HG03159 (cell line): ENCODE measurements at regions not wholly inside any gene's neighbourhood (a gene's known extent, or its start where the extent isn't known, plus 50 kb on each side); places are given as distances from the start of the nearest gene placed in this dataset.

Experiments
- ATAC-seq: cut with Tn5 transposase; IDR thresholded peaks from one replicate; pipeline ENCODE4 v1.9.1; 2021; ENCODE audit warnings: mild to moderate bottlenecking, moderate library complexity; ENCODE audit not compliant: unreplicated experiment

DNA sequence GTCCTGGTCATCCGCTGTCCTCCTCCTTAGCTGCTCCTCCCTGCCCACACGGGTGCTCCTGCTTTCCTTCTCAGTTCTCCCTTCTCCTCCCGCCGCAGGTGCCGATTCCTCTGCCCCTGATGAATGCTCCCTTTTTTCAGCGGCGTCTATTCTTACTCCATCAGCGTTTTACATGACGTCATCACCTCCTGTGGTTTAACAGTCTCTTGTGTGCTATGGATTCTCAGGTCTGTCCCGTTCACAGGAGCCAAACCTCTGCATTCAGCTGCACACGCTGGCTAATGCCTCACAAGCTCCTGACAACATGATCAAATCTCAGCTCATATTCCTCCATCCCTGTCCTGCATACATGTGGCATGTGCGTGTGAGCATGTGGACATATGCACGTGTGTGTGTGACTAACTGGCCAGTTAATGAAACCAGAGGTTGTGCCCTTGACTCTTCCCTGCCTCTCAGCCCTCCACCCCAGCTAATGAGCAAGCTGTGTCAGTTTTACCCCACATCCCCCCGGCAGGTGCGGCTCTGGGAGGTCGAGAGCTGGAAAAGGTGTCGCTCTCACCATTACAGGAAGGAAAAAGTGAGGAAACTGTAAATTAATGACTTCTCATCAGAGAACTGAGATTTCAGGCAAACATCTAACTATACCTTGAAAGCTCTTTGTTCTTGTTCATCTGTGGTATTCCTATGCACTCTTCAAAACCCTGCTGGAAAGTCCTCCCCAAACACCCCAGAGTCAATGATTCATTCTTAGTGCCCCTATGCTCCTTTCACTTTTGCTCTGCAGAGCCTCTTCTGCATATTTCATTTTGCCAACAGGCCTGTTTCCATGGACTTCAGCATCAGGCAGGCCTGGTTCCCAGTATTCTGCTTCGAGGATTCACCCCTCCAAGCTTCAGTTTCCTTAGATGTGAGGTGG is 163.1 kb downstream of the TTLL2 start:
- ATAC-seq = no peak

DNA sequence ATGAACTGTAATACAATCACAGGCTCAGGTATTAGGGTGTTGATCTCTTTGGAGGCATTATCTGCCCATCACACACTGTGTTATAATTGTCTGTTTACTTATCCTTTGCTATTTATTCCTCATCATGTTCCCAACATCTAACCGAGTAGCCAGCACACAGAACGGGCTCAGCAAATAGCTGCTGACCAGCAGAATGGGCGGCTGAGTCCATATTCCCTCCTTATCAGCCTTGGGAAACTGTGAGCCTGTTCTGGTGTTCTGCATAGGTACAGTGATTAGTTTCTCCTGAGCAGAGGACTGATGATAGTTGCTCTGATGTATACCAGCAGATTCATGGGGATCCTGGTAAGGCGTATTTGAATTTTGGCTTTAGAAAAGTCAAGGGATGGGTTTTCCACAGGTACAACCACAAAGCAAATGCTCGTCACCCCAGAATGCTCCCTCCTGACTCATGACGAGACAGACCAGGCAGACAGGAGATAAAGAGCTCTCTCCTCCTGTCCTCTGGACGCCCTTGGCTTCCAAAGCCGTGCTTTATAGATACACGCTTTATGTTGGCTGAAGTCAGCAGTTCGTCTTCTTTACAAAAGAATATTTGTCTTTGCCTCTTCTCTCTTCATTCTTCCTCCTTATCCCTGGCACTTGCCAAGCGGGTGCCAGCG is 166.7 kb downstream of the TTLL2 start:
- no peak for ATAC-seq

GRCh38 chr6:167492100-167492449 is 167.2 kb downstream of the TTLL2 start:
- ATAC-seq = no peak

- no peak for ATAC-seq
Observed at GRCh38 chr6:167493310-167493709, 168.4 kb downstream of the TTLL2 start.

- ATAC-seq = no peak
Observed at GRCh38 chr6:167493976-167494697, 169.3 kb downstream of the TTLL2 start.

- ATAC-seq = no peak
Observed at GRCh38 chr6:167494698-167495435, 170.0 kb downstream of the TTLL2 start.

- ATAC-seq = no peak
Observed at GRCh38 chr6:167495506-167496401, 170.9 kb downstream of the TTLL2 start.

DNA sequence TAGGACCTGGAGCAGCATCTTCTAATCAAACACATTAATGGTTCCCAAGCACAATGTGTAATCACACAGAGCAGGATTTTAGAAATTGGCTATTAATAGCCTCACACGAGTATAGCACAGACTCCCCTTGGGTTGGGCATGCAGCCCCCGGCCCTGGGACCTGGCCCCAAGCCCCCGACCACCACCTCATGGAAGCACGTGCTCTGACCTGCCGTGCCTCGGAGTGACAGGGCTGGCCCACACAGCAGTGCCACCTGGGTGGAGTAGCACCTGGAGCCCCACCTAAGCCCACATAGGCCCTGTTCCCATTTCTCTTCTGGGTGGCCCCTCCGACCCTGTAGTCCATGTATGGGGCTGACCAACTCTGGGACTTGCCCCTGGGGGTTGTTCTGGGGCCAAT is 171.8 kb downstream of the TTLL2 start:
- no peak for ATAC-seq

DNA sequence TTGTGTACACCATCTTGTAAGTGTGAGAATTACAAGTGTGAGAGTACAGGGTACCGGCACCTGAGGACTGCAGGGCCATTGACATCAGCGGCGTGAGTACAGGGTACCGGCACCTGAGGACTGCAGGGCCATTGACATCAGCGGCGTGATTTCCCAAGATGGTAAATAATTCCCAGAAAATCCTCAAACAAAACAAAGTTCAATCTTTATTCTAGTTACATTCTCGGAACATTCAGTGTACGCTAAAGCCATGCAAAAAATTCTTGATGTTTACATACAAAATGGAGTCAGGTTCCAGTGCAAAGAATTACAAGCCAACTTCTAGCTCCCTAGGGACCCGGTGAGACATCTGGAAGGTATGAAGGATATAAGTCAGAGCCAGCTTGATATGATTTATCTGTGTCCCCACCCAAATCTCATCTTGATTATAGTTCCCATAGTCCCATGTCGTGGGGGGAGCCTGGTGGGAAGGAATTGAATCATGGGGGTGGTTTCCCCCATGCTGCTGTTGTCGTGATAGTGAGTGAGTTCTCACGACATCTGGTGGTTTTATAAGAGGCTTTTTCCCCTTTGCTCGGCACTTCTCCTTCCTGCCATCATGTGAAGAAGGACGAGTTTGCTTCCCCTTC is 172.7 kb downstream of the TTLL2 start:
- ATAC-seq = no peak

DNA sequence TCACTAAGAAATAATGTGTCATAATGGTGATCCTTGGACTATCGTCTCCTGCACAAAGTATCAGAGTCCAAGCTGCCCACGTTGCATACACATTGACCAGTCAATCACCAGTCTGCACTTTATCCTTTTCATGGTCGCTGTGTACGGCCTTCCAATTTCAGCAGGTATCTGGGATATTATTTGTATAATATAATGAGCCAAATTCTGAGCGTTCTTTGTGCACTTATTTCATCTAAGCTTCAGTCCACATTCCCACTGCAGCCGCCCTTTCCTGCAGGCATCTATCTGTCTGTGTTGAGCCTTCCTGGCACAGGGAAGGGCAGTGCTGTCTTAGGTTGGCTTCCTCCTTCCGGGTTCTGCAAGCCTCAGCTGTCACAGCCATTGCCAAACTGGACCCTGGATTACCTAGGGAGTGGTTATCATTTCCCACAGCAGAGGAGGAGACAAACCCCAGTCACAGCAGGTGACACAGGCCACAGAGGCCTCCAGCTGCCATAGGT is 174.3 kb downstream of the TTLL2 start:
- ATAC-seq = no peak

DNA sequence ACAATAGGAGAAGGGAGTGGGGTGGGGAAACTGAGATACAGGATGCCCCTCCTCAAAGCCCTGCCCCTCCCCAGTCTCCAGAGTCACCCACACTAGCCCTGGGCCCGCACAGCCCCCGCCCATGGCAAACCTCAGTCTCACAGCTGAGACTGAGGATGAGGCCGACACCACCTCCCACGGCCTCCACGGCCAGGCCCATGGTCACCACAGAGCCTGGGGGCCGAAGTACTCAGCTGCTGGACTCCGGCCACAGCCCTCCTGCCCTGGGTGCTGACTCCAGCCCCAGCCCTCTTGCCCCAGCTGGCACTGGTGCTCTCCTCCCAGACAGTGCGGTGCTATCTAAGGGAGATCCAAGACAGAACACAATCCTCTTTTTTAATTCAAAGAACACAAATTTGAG is 176.1 kb downstream of the TTLL2 start:
- no peak for ATAC-seq

GRCh38 chr6:167501831-167502385 is 177.0 kb downstream of the TTLL2 start:
- ATAC-seq = no peak

- ATAC-seq = no peak
Observed at GRCh38 chr6:167502471-167502870, 177.6 kb downstream of the TTLL2 start.

GRCh38 chr6:167504385-167504961 is 179.6 kb downstream of the TTLL2 start:
- ATAC-seq = no peak

DNA sequence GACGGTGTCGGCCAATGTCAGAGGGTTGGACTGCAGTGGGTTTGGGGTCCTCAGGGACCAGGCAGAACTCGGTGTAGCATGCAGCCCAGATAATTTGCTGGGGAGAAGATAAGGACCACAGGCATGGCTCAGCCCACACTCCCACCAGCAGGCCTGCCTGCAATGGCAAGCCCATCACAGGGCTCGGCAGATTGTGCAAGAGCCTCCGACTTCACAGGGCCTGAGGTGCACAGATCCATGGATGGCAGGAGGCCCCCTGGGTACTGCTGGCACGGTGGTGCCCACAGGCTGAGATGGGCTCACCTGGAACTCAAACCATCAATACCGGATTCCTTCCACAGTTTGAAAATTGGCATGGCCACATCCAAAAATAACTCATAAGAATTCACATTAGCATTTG is 180.3 kb downstream of the TTLL2 start:
- no peak for ATAC-seq

- no peak for ATAC-seq
Observed at GRCh38 chr6:167505782-167506181, 180.9 kb downstream of the TTLL2 start.

GRCh38 chr6:167506443-167507301 is 181.8 kb downstream of the TTLL2 start:
- ATAC-seq = no peak
